ENCODE measurements at regions not wholly inside any gene's neighbourhood (a gene's known extent, or its start where the extent isn't known, plus 50 kb on each side); places are given as distances from the start of the nearest gene placed in this dataset.

GRCh38 chr14:71318097-71318459, 410.8 kb downstream of the PCNX1 start:
- no peak overlapping the region for H3K4me3 ChIP-seq
- H3K27me3 ChIP-seq (ENCODE audit: insufficient read depth), result no peaks in the 10 kb centered on the region
- H4K20me1 ChIP-seq (replicated peaks; ENCODE audit: insufficient read depth), result no peaks in the 10 kb centered on the region; the same call in 1 of the 2 replicates
- Mint-ChIP-seq H3K27me3 (ENCODE audit: insufficient read depth, low read depth, poor library complexity) (peaks cover 10% of the 10 kb centered on the region), H3K9me3 (peaks cover 3% of the 10 kb centered on the region; the same call in 1 of the 3 replicates), H3K4me1 (peaks cover 14% of the 10 kb centered on the region), H3K4me3 (no peak overlapping the region), H3K27ac (no peak overlapping the region), H3K36me3 (ENCODE audit: low read depth) (no peaks in the 10 kb centered on the region; the same call in 2 of the 3 replicates)
- no peak overlapping the region for H3K4me2 ChIP-seq
- no peaks in the 10 kb centered on the region for H3F3A ChIP-seq (replicated peaks; ENCODE audit: low read depth)
- ATAC-seq (no peak), DNase-seq (ENCODE audit: low spot score) (no peak)
- no peaks in the 10 kb centered on the region for H3K36me3 ChIP-seq (ENCODE audit: insufficient read depth)
- H3K79me2 ChIP-seq (replicated peaks; ENCODE audit: insufficient read depth), result peaks cover 9% of the 10 kb centered on the region
- no peak for TF ChIP-seq CTCF (conservative IDR thresholded peaks at IDR 0.05; ENCODE audit: low read depth in 2 of 2)
- TF ChIP-seq ETS1 (IDR thresholded peaks at IDR 0.05), result no peak
- TF ChIP-seq CREB1 (CRISPR knock-in tag; IDR thresholded peaks at IDR 0.05; ENCODE audit: low read depth), result no peak
- TF ChIP-seq, protein P1, sequence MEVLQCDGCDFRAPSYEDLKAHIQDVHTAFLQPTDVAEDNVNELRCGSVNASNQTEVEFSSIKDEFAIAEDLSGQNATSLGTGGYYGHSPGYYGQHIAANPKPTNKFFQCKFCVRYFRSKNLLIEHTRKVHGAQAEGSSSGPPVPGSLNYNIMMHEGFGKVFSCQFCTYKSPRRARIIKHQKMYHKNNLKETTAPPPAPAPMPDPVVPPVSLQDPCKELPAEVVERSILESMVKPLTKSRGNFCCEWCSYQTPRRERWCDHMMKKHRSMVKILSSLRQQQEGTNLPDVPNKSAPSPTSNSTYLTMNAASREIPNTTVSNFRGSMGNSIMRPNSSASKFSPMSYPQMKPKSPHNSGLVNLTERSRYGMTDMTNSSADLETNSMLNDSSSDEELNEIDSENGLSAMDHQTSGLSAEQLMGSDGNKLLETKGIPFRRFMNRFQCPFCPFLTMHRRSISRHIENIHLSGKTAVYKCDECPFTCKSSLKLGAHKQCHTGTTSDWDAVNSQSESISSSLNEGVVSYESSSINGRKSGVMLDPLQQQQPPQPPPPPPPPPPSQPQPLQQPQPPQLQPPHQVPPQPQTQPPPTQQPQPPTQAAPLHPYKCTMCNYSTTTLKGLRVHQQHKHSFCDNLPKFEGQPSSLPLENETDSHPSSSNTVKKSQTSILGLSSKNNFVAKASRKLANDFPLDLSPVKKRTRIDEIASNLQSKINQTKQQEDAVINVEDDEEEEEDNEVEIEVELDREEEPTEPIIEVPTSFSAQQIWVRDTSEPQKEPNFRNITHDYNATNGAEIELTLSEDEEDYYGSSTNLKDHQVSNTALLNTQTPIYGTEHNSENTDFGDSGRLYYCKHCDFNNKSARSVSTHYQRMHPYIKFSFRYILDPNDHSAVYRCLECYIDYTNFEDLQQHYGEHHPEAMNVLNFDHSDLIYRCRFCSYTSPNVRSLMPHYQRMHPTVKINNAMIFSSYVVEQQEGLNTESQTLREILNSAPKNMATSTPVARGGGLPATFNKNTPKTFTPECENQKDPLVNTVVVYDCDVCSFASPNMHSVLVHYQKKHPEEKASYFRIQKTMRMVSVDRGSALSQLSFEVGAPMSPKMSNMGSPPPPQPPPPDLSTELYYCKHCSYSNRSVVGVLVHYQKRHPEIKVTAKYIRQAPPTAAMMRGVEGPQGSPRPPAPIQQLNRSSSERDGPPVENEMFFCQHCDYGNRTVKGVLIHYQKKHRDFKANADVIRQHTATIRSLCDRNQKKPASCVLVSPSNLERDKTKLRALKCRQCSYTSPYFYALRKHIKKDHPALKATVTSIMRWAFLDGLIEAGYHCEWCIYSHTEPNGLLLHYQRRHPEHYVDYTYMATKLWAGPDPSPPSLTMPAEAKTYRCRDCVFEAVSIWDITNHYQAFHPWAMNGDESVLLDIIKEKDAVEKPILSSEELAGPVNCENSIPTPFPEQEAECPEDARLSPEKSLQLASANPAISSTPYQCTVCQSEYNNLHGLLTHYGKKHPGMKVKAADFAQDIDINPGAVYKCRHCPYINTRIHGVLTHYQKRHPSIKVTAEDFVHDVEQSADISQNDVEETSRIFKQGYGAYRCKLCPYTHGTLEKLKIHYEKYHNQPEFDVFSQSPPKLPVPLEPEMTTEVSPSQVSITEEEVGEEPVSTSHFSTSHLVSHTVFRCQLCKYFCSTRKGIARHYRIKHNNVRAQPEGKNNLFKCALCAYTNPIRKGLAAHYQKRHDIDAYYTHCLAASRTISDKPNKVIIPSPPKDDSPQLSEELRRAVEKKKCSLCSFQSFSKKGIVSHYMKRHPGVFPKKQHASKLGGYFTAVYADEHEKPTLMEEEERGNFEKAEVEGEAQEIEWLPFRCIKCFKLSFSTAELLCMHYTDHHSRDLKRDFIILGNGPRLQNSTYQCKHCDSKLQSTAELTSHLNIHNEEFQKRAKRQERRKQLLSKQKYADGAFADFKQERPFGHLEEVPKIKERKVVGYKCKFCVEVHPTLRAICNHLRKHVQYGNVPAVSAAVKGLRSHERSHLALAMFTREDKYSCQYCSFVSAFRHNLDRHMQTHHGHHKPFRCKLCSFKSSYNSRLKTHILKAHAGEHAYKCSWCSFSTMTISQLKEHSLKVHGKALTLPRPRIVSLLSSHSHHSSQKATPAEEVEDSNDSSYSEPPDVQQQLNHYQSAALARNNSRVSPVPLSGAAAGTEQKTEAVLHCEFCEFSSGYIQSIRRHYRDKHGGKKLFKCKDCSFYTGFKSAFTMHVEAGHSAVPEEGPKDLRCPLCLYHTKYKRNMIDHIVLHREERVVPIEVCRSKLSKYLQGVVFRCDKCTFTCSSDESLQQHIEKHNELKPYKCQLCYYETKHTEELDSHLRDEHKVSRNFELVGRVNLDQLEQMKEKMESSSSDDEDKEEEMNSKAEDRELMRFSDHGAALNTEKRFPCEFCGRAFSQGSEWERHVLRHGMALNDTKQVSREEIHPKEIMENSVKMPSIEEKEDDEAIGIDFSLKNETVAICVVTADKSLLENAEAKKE (CRISPR knock-in tag; IDR thresholded peaks at IDR 0.05), result no peak
- TF ChIP-seq JUNB (IDR thresholded peaks at IDR 0.05; ENCODE audit: unreplicated experiment), result no peak
- no peak for TF ChIP-seq EZH2 (IDR thresholded peaks at IDR 0.05; ENCODE audit: low read depth, unreplicated experiment)
- no peak for TF ChIP-seq ZNF331 (CRISPR knock-in tag; IDR thresholded peaks at IDR 0.05; ENCODE audit: low read depth)
- TF ChIP-seq POLR2AphosphoS5 (IDR thresholded peaks at IDR 0.05; ENCODE audit: low read depth), result no peak
- H3K4me1 ChIP-seq (ENCODE audit: insufficient read depth), result peaks cover 8% of the 10 kb centered on the region
- H2AFZ ChIP-seq, result no peak overlapping the region
- no peaks in the 10 kb centered on the region; the same call in none of the 2 replicates for H3K9me2 ChIP-seq (ENCODE audit: insufficient read depth)
- no peak overlapping the region for H3K27ac ChIP-seq (ENCODE audit: low read depth)

Measured in GM23338 (cell line).